ENCODE measurements at regions not wholly inside any gene's neighbourhood (a gene's known extent, or its start where the extent isn't known, plus 50 kb on each side); places are given as distances from the start of the nearest gene placed in this dataset.

DNA sequence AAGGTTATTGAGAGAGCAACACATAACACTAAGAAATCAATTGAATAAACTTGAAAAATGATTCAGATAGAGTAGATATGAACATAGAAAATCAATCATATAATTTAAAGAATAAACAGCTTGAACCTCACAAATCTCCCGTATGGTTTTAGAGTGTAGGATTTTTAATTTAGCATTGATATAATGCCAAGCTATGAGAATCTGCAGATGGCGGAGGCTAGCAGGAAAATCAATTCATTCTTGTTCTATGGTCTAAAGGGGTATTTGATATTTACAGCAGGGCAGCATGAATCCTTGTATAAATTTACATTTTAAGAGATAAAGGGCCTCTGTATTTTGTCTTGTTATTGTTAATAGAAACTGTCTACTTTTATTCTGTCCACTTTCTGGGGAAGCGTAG lies 797.0 kb downstream of the GALR1 start:
- TF ChIP-seq, protein P1, sequence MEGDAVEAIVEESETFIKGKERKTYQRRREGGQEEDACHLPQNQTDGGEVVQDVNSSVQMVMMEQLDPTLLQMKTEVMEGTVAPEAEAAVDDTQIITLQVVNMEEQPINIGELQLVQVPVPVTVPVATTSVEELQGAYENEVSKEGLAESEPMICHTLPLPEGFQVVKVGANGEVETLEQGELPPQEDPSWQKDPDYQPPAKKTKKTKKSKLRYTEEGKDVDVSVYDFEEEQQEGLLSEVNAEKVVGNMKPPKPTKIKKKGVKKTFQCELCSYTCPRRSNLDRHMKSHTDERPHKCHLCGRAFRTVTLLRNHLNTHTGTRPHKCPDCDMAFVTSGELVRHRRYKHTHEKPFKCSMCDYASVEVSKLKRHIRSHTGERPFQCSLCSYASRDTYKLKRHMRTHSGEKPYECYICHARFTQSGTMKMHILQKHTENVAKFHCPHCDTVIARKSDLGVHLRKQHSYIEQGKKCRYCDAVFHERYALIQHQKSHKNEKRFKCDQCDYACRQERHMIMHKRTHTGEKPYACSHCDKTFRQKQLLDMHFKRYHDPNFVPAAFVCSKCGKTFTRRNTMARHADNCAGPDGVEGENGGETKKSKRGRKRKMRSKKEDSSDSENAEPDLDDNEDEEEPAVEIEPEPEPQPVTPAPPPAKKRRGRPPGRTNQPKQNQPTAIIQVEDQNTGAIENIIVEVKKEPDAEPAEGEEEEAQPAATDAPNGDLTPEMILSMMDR (IDR thresholded peaks at IDR 0.05): no peak
- TF ChIP-seq POLR2A (IDR thresholded peaks at IDR 0.05): no peak
